GM18858 (cell line): ENCODE measurements at regions not wholly inside any gene's neighbourhood (a gene's known extent, or its start where the extent isn't known, plus 50 kb on each side); places are given as distances from the start of the nearest gene placed in this dataset.
A peak's percentile ranks its signal among the peaks of the same experiment; 100 is the strongest.

Experiments used
- ATAC-seq: cut with Tn5 transposase; IDR thresholded peaks from one replicate; pipeline ENCODE4 v1.9.1; 2021; ENCODE audit not compliant: unreplicated experiment

- ATAC-seq: no peak
These were observed 279.9 kb upstream of the PPP2R2D start for GRCh38 chr10:131620904-131621303.

- no peak for ATAC-seq
These were observed 278.8 kb upstream of the PPP2R2D start for GRCh38 chr10:131621784-131622624.

GRCh38 chr10:131625041-131625440, 275.8 kb upstream of the PPP2R2D start:
- no peak for ATAC-seq

GRCh38 chr10:131626274-131626673, 274.5 kb upstream of the PPP2R2D start:
- no peak for ATAC-seq

GRCh38 chr10:131629026-131629770, 271.6 kb upstream of the PPP2R2D start:
- ATAC-seq: no peak

GRCh38 chr10:131630772-131631258, 270.0 kb upstream of the PPP2R2D start:
- ATAC-seq: no peak

- no peak for ATAC-seq
These were observed 269.2 kb upstream of the PPP2R2D start for GRCh38 chr10:131631619-131632018.

- no peak for ATAC-seq
These were observed 265.2 kb upstream of the PPP2R2D start for GRCh38 chr10:131635564-131636015.

GRCh38 chr10:131636116-131636515, 264.7 kb upstream of the PPP2R2D start:
- no peak for ATAC-seq

GRCh38 chr10:131636841-131637724, 263.7 kb upstream of the PPP2R2D start:
- ATAC-seq: no peak

GRCh38 chr10:131638049-131638879, 262.5 kb upstream of the PPP2R2D start:
- ATAC-seq: no peak

GRCh38 chr10:131638880-131639278, 261.9 kb upstream of the PPP2R2D start:
- no peak for ATAC-seq

GRCh38 chr10:131640045-131640644, 260.7 kb upstream of the PPP2R2D start:
- ATAC-seq: no peak

- peak; percentile 99 for ATAC-seq
These were observed 259.6 kb upstream of the PPP2R2D start for GRCh38 chr10:131641231-131641630.

- no peak for ATAC-seq
These were observed 258.9 kb upstream of the PPP2R2D start for GRCh38 chr10:131641898-131642297.

GRCh38 chr10:131642966-131643365, 257.8 kb upstream of the PPP2R2D start:
- ATAC-seq: no peak

- no peak for ATAC-seq
These were observed 256.5 kb upstream of the PPP2R2D start for GRCh38 chr10:131644289-131644688.

- no peak for ATAC-seq
These were observed 255.7 kb upstream of the PPP2R2D start for GRCh38 chr10:131644864-131645658.

- no peak for ATAC-seq
These were observed 255.1 kb upstream of the PPP2R2D start for GRCh38 chr10:131645756-131646155.
